ENCODE measurements at regions not wholly inside any gene's neighbourhood (a gene's known extent, or its start where the extent isn't known, plus 50 kb on each side); places are given as distances from the start of the nearest gene placed in this dataset.

GRCh38 chrX:106392346-106392745 lies 219.4 kb upstream of the RADX start:
- TF ChIP-seq SMC3 (conservative IDR thresholded peaks at IDR 0.05; ENCODE audit: poor library complexity) (no peak), EP300 (conservative IDR thresholded peaks at IDR 0.05; ENCODE audit: poor library complexity, severe bottlenecking) (no peak), RAD21 (conservative IDR thresholded peaks at IDR 0.05) (no peak), TAF1 (IDR thresholded peaks at IDR 0.05; ENCODE audit: low read depth) (no peak), CTCF (IDR thresholded peaks at IDR 0.05; ENCODE audit: poor library complexity, severe bottlenecking) (no peak), EZH2 (IDR thresholded peaks at IDR 0.05; ENCODE audit: borderline replicate concordance, insufficient read depth, low read length, poor library complexity, severe bottlenecking) (no peak), MXI1 (conservative IDR thresholded peaks at IDR 0.05; ENCODE audit: poor library complexity, severe bottlenecking) (no peak), POLR2AphosphoS5 (IDR thresholded peaks at IDR 0.05) (no peak), REST (IDR thresholded peaks at IDR 0.05; ENCODE audit: borderline replicate concordance) (no peak)
- no peaks in the 10 kb centered on the region for H3F3A ChIP-seq (ENCODE audit: insufficient read depth, low read length, poor library complexity, severe bottlenecking)
- no peaks in the 10 kb centered on the region for H4K20me1 ChIP-seq (ENCODE audit: insufficient read depth)
- H2AFZ ChIP-seq (ENCODE audit: low read depth, low read length): no peak overlapping the region
- no peaks in the 10 kb centered on the region for H3K27me3 ChIP-seq (ENCODE audit: insufficient read depth, low read depth, low read length)
- no peaks in the 10 kb centered on the region for H3K9me3 ChIP-seq (ENCODE audit: low read length)
- no peaks in the 10 kb centered on the region for H3K79me2 ChIP-seq (replicated peaks; ENCODE audit: insufficient read depth, low read length)
- no peaks in the 10 kb centered on the region for H3K36me3 ChIP-seq (ENCODE audit: insufficient read depth, low read length)
- H3K9ac ChIP-seq (ENCODE audit: low read length): no peak overlapping the region
- peak overlapping the region; percentile 90 for H3K27ac ChIP-seq (ENCODE audit: low read length)
- H3K4me3 ChIP-seq (ENCODE audit: low read length): no peak overlapping the region
- no peak overlapping the region for H3K4me2 ChIP-seq (ENCODE audit: low read length)
- no peaks in the 10 kb centered on the region for H3K9me2 ChIP-seq (ENCODE audit: insufficient read depth, low read length)

GRCh38 chrX:106397788-106398538 lies 213.8 kb upstream of the RADX start:
- no peaks in the 10 kb centered on the region for H3K36me3 ChIP-seq (ENCODE audit: insufficient read depth, low read length)
- H3K9me3 ChIP-seq (ENCODE audit: low read length): no peaks in the 10 kb centered on the region
- H3K27me3 ChIP-seq (ENCODE audit: insufficient read depth, low read depth, low read length): no peaks in the 10 kb centered on the region
- H3K4me3 ChIP-seq (ENCODE audit: low read length): no peak overlapping the region
- no peak overlapping the region for H3K27ac ChIP-seq (ENCODE audit: low read length)
- TF ChIP-seq CTCF (IDR thresholded peaks at IDR 0.05; ENCODE audit: poor library complexity, severe bottlenecking) (peak; percentile 70), RAD21 (conservative IDR thresholded peaks at IDR 0.05) (peak; percentile 82), SMC3 (conservative IDR thresholded peaks at IDR 0.05; ENCODE audit: poor library complexity) (peak; percentile 77), EZH2 (IDR thresholded peaks at IDR 0.05; ENCODE audit: borderline replicate concordance, insufficient read depth, low read length, poor library complexity, severe bottlenecking) (no peak), EP300 (conservative IDR thresholded peaks at IDR 0.05; ENCODE audit: poor library complexity, severe bottlenecking) (no peak), TAF1 (IDR thresholded peaks at IDR 0.05; ENCODE audit: low read depth) (no peak)
- no peaks in the 10 kb centered on the region for H3K9me2 ChIP-seq (ENCODE audit: insufficient read depth, low read length)
- H2AFZ ChIP-seq (ENCODE audit: low read depth, low read length): no peak overlapping the region
- no peak overlapping the region for H3K4me2 ChIP-seq (ENCODE audit: low read length)
- no peaks in the 10 kb centered on the region for H3F3A ChIP-seq (ENCODE audit: insufficient read depth, low read length, poor library complexity, severe bottlenecking)
- H3K79me2 ChIP-seq (replicated peaks; ENCODE audit: insufficient read depth, low read length): no peaks in the 10 kb centered on the region
- H4K20me1 ChIP-seq (ENCODE audit: insufficient read depth): no peaks in the 10 kb centered on the region
- H3K9ac ChIP-seq (ENCODE audit: low read length): no peak overlapping the region

All from neural cell (in vitro differentiated cells).